OCI-LY1 (cell line): ENCODE measurements at regions not wholly inside any gene's neighbourhood (a gene's known extent, or its start where the extent isn't known, plus 50 kb on each side); places are given as distances from the start of the nearest gene placed in this dataset.

Source experiments
- H2AFZ ChIP-seq: fragments of 200-600 bp; sonication (generic), shearing (Covaris generic); 2 replicates; pipeline ENCODE4 v1.6.0; 2014; ENCODE audit warnings: antibody characterized with exemption, mild to moderate bottlenecking, low read length
- H3F3A ChIP-seq: fragments of 200-600 bp; sonication (generic), shearing (Covaris generic); 2 replicates; pipeline ENCODE4 v1.6.0; 2014; ENCODE audit warnings: mild to moderate bottlenecking, antibody characterized with exemption, low read length, moderate library complexity; ENCODE audit not compliant: insufficient read depth
- H3K27ac ChIP-seq: fragments of 200-600 bp; sonication (generic); 2 replicates; pipeline ENCODE4 v1.5.1; 2014; ENCODE audit warnings: low read length, mixed run types, mild to moderate bottlenecking, low read depth; ENCODE audit not compliant: poor library complexity, severe bottlenecking
- H3K27me3 ChIP-seq: fragments of 200-600 bp; sonication (generic); 2 replicates; pipeline ENCODE4 v1.6.0; 2014; ENCODE audit warnings: antibody characterized with exemption, mild to moderate bottlenecking, low read length, moderate library complexity; ENCODE audit not compliant: insufficient read depth
- H3K36me3 ChIP-seq: fragments of 200-600 bp; sonication (generic); 2 replicates; pipeline ENCODE4 v1.6.1; 2014; ENCODE audit warnings: mild to moderate bottlenecking, antibody characterized with exemption, low read length, moderate library complexity, mixed read lengths; ENCODE audit not compliant: insufficient read depth
- H3K4me1 ChIP-seq: fragments of 200-600 bp; sonication (generic); 2 replicates; pipeline ENCODE4 v1.5.1; 2014; ENCODE audit warnings: mild to moderate bottlenecking, low read length, moderate library complexity; ENCODE audit not compliant: insufficient read depth, severe bottlenecking
- H3K4me2 ChIP-seq: fragments of 200-600 bp; sonication (generic), shearing (Covaris generic); 2 replicates; pipeline ENCODE4 v1.6.1; 2014; ENCODE audit warnings: low read length
- H3K4me3 ChIP-seq: fragments of 200-600 bp; sonication (generic); 2 replicates; pipeline ENCODE4 v1.5.1; 2014; ENCODE audit warnings: low read length, low read depth, mild to moderate bottlenecking, mixed read lengths; ENCODE audit not compliant: poor library complexity, severe bottlenecking
- H3K79me2 ChIP-seq: fragments of 200-600 bp; shearing (Covaris generic); 2 replicates; pipeline ENCODE4 v1.6.1; 2016; ENCODE audit warnings: mixed run types, low read length, mixed read lengths; ENCODE audit not compliant: insufficient read depth
- H3K9ac ChIP-seq: fragments of 200-600 bp; sonication (generic), shearing (Covaris generic); 2 replicates; pipeline ENCODE4 v1.6.1; 2014; ENCODE audit warnings: mild to moderate bottlenecking, low read length, mixed read lengths
- H3K9me2 ChIP-seq: fragments of 200-600 bp; sonication (generic), shearing (Covaris generic); 2 replicates; pipeline ENCODE4 v1.6.1; 2014; ENCODE audit warnings: low read depth, mild to moderate bottlenecking, low read length, mixed read lengths
- H3K9me3 ChIP-seq: fragments of 200-600 bp; shearing (Covaris generic); 2 replicates; pipeline ENCODE4 v1.6.1; 2014; ENCODE audit warnings: low read length, mixed read lengths
- H4K20me1 ChIP-seq: fragments of 200-600 bp; sonication (generic), shearing (Covaris generic); 2 replicates; pipeline ENCODE4 v1.6.0; 2016; ENCODE audit warnings: mild to moderate bottlenecking, low read length; ENCODE audit not compliant: insufficient read depth
- CTCF ChIP-seq: fragments of 200-600 bp; sonication (generic), shearing (Covaris generic); IDR thresholded peaks from 2 replicates; pipeline ENCODE4 v1.5.1; 2017; ENCODE audit warnings: mild to moderate bottlenecking, antibody characterized with exemption, low read length, moderate library complexity, mixed read lengths
- EZH2 ChIP-seq: fragments of 200-600 bp; sonication (generic), shearing (Covaris generic); IDR thresholded peaks from 2 replicates; pipeline ENCODE4 v1.8.0; 2017; ENCODE audit warnings: borderline replicate concordance, mixed run types, mild to moderate bottlenecking, antibody characterized with exemption, low read length, moderate library complexity, mixed read lengths

- no peaks in the 10 kb centered on the region for H3K4me1 ChIP-seq
- no peaks in the 10 kb centered on the region for H3K79me2 ChIP-seq
- TF ChIP-seq CTCF (no peak), EZH2 (no peak)
- H3K9ac ChIP-seq = no peak overlapping the region
- no peak overlapping the region for H2AFZ ChIP-seq
- no peak overlapping the region for H3K27ac ChIP-seq
- H3F3A ChIP-seq = no peaks in the 10 kb centered on the region
- no peaks in the 10 kb centered on the region for H3K9me3 ChIP-seq
- H3K4me2 ChIP-seq = no peak overlapping the region
- H3K36me3 ChIP-seq = no peaks in the 10 kb centered on the region
- H4K20me1 ChIP-seq = no peaks in the 10 kb centered on the region
- H3K9me2 ChIP-seq = no peaks in the 10 kb centered on the region
- no peak overlapping the region for H3K4me3 ChIP-seq
- peaks cover 3% of the 10 kb centered on the region; the same call in 1 of the 2 replicates for H3K27me3 ChIP-seq
These were observed 111.0 kb downstream of the KCNF1 start for GRCh38 chr2:11022591-11023273.

- Histone ChIP-seq H3K4me2 (no peak overlapping the region), H3K27me3 (0 out of 2 replicates have a peak, but pooled peaks cover 3% of the 10 kb centered on the region), H3K4me1 (no peaks in the 10 kb centered on the region), H3F3A (no peaks in the 10 kb centered on the region), H3K4me3 (no peak overlapping the region), H3K36me3 (no peaks in the 10 kb centered on the region), H3K9me3 (no peaks in the 10 kb centered on the region), H4K20me1 (no peaks in the 10 kb centered on the region), H3K9ac (no peak overlapping the region), H3K9me2 (no peaks in the 10 kb centered on the region), H2AFZ (no peak overlapping the region), H3K79me2 (no peaks in the 10 kb centered on the region), H3K27ac (no peak overlapping the region)
- TF ChIP-seq CTCF (no peak), EZH2 (no peak)
These were observed 111.9 kb downstream of the KCNF1 start for GRCh38 chr2:11023326-11024258.

GRCh38 chr2:11024259-11024645 is 112.5 kb downstream of the KCNF1 start:
- H3K9ac ChIP-seq = no peak overlapping the region
- no peak overlapping the region for H3K4me3 ChIP-seq
- H3K27ac ChIP-seq = no peak overlapping the region
- 0 out of 2 replicates have a peak, but pooled peaks cover 3% of the 10 kb centered on the region for H3K27me3 ChIP-seq
- no peaks in the 10 kb centered on the region for H3F3A ChIP-seq
- H4K20me1 ChIP-seq = no peaks in the 10 kb centered on the region
- no peak overlapping the region for H2AFZ ChIP-seq
- H3K79me2 ChIP-seq = no peaks in the 10 kb centered on the region
- no peaks in the 10 kb centered on the region for H3K4me1 ChIP-seq
- H3K9me3 ChIP-seq = no peaks in the 10 kb centered on the region
- no peak for TF ChIP-seq EZH2
- no peak for TF ChIP-seq CTCF
- H3K9me2 ChIP-seq = no peaks in the 10 kb centered on the region
- H3K36me3 ChIP-seq = no peaks in the 10 kb centered on the region
- no peak overlapping the region for H3K4me2 ChIP-seq
